Frontal cortex (tissue), 3 donors: ENCODE measurements at regions not wholly inside any gene's neighbourhood (a gene's known extent, or its start where the extent isn't known, plus 50 kb on each side); places are given as distances from the start of the nearest gene placed in this dataset.
"Not testable (repeated sequence)": the region's sequence is repeated elsewhere in the genome, so short reads cannot be mapped to it uniquely, and the experiment has no call there.

ENCODE experiments used
- DNase-seq, 2 donors: peaks; one replicate each; pipeline ENCODE4 v3.0.0; 2012; ENCODE audit warnings: low spot score in 2 of 2
- FAIRE-seq: peaks from 2 replicates; lab custom pipeline; 2012; peaks lifted over from hg19 to GRCh38; lab: Jason Lieb, UNC
- donor health status: control.
- donor health status: control.
- donor health status: control.

GRCh38 chr17:63231015-63231620, 215.0 kb downstream of the CYB561 start:
- not testable (repeated sequence) for FAIRE-seq

GRCh38 chr17:63232565-63233310, 213.4 kb downstream of the CYB561 start:
- DNase-seq = no peak
- no peak for FAIRE-seq

More at GRCh38 chr17:63231015-63231620, 215.0 kb downstream of the CYB561 start:
- not testable (repeated sequence) for DNase-seq

GRCh38 chr17:63240106-63240505, 206.0 kb downstream of the CYB561 start:
- peak; percentile 66 for FAIRE-seq
- DNase-seq = no peak

GRCh38 chr17:63246344-63246743, 199.8 kb downstream of the CYB561 start:
- DNase-seq (no peak), FAIRE-seq (no peak)

GRCh38 chr17:63247706-63248105, 198.4 kb downstream of the CYB561 start:
- no peak for FAIRE-seq
- DNase-seq = no peak

- FAIRE-seq (no peak), DNase-seq (no peak)
Observed at GRCh38 chr17:63249256-63250004, 196.7 kb downstream of the CYB561 start.

- FAIRE-seq = no peak
Observed at GRCh38 chr17:63250830-63251229, 195.3 kb downstream of the CYB561 start.

GRCh38 chr17:63258785-63259184, 187.3 kb downstream of the CYB561 start:
- no peak for DNase-seq
- no peak for FAIRE-seq

More at GRCh38 chr17:63250830-63251229, 195.3 kb downstream of the CYB561 start:
- DNase-seq = no peak

GRCh38 chr17:63262751-63263476, 183.2 kb downstream of the CYB561 start:
- DNase-seq (no peak), FAIRE-seq (no peak)

- no peak for FAIRE-seq
- DNase-seq = no peak
Observed at GRCh38 chr17:63265526-63265925, 180.6 kb downstream of the CYB561 start.

- DNase-seq (no peak), FAIRE-seq (no peak)
Observed at GRCh38 chr17:63267846-63268245, 178.3 kb downstream of the CYB561 start.

GRCh38 chr17:63268827-63269226, 177.3 kb downstream of the CYB561 start:
- no peak for FAIRE-seq
- DNase-seq = no peak

GRCh38 chr17:63270610-63271009, 175.5 kb downstream of the CYB561 start:
- FAIRE-seq (no peak), DNase-seq (no peak)

GRCh38 chr17:63274146-63274545, 172.0 kb downstream of the CYB561 start:
- no peak for FAIRE-seq
- no peak for DNase-seq

GRCh38 chr17:63275318-63275970, 170.7 kb downstream of the CYB561 start:
- FAIRE-seq = no peak
- DNase-seq = peak in 1 of 2 donors; percentile 9

- DNase-seq (no peak), FAIRE-seq (no peak)
Observed at GRCh38 chr17:63275971-63276745, 169.9 kb downstream of the CYB561 start.

- FAIRE-seq = no peak
- DNase-seq = no peak
Observed at GRCh38 chr17:63276821-63277220, 169.3 kb downstream of the CYB561 start.

- FAIRE-seq = no peak
- no peak for DNase-seq
Observed at GRCh38 chr17:63277629-63278028, 168.5 kb downstream of the CYB561 start.
